Peyer's patch (tissue), 4 donors: ENCODE measurements at regions not wholly inside any gene's neighbourhood (a gene's known extent, or its start where the extent isn't known, plus 50 kb on each side); places are given as distances from the start of the nearest gene placed in this dataset.
"Not testable (repeated sequence)": the region's sequence is repeated elsewhere in the genome, so short reads cannot be mapped to it uniquely, and the experiment has no call there.

Experiments used
- DNase-seq, 3 donors: peaks; one replicate each; pipeline ENCODE4 v3.0.0-alpha.2; 2017 to 2019
- H3K27ac ChIP-seq, 4 donors: fragments of 200-600 bp; sonication (generic); one replicate each; pipeline ENCODE4 v1.5.1; 2016 to 2019
- H3K27me3 ChIP-seq, 2 donors: fragments of 200-600 bp; sonication (generic); one replicate each; pipeline ENCODE4 v1.5.1; 2019
- H3K36me3 ChIP-seq, 3 donors: fragments of 200-600 bp; sonication (generic); one replicate each; pipeline ENCODE4 v1.5.1; 2016 to 2019
- H3K4me1 ChIP-seq, 4 donors: fragments of 200-600 bp; sonication (generic); one replicate each; pipeline ENCODE4 v1.5.1; 2016 to 2019
- H3K4me3 ChIP-seq, 4 donors: fragments of 200-600 bp; sonication (generic); 1 replicate in 3 of 4; 2 replicates in 1 of 4; pipeline ENCODE4 v1.5.1; 2016 to 2019; ENCODE audit warnings: mild to moderate bottlenecking in 1 of 4
- H3K9me3 ChIP-seq, 4 donors: fragments of 200-600 bp; sonication (generic); one replicate each; pipeline ENCODE4 v1.5.1; 2016 to 2019; ENCODE audit warnings: mild to moderate bottlenecking in 1 of 4
- POLR2A ChIP-seq, 2 donors: fragments of 450-650 bp; IDR thresholded peaks; one replicate each; pipeline ENCODE4 v1.5.1; 2017; ENCODE audit warnings: antibody characterized with exemption in 2 of 2, mild to moderate bottlenecking in 2 of 2, moderate library complexity in 2 of 2
- TF ChIP-seq, protein P1 (sequence below), 6 experiments: fragments of 450-650 bp in 4 of 6; fragments of 200-600 bp in 2 of 6; sonication (generic) in 1 of 6; IDR thresholded peaks; one replicate each; pipeline ENCODE4 v1.5.1; 2017 to 2019; ENCODE audit warnings: antibody characterized with exemption in 6 of 6, mild to moderate bottlenecking in 3 of 6, moderate library complexity in 1 of 6

DNA sequence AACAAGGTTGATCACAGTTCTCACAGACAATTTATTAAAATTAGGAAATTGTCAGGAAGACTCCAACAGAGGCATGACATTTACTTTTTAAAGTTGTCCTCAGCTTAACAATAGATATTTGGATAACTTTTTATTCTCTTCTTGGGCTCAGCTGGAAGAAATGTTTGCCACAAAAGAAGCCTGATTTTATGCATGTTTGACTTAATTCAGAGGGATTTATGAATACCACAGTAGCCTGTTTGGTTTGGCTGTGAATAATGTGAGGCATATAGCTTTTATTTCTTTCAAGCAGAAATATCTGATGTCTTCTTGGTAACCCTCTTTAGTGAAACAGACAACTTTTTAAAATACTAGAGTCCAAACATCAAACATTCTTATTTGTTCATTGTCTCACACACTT, 1464.5 kb upstream of the SLC10A2 start:
- Histone ChIP-seq H3K4me1 (no peaks in the 10 kb centered on the region), H3K36me3 (no peaks in the 10 kb centered on the region), H3K27me3 (no peaks in the 10 kb centered on the region), H3K4me3 (no peak overlapping the region), H3K9me3 (no peaks in the 10 kb centered on the region), H3K27ac (no peak overlapping the region)
- no peak for DNase-seq
- TF ChIP-seq POLR2A (IDR thresholded peaks at IDR 0.05) = no peak
- TF ChIP-seq, protein P1, sequence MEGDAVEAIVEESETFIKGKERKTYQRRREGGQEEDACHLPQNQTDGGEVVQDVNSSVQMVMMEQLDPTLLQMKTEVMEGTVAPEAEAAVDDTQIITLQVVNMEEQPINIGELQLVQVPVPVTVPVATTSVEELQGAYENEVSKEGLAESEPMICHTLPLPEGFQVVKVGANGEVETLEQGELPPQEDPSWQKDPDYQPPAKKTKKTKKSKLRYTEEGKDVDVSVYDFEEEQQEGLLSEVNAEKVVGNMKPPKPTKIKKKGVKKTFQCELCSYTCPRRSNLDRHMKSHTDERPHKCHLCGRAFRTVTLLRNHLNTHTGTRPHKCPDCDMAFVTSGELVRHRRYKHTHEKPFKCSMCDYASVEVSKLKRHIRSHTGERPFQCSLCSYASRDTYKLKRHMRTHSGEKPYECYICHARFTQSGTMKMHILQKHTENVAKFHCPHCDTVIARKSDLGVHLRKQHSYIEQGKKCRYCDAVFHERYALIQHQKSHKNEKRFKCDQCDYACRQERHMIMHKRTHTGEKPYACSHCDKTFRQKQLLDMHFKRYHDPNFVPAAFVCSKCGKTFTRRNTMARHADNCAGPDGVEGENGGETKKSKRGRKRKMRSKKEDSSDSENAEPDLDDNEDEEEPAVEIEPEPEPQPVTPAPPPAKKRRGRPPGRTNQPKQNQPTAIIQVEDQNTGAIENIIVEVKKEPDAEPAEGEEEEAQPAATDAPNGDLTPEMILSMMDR (IDR thresholded peaks at IDR 0.05) = no peak

DNA sequence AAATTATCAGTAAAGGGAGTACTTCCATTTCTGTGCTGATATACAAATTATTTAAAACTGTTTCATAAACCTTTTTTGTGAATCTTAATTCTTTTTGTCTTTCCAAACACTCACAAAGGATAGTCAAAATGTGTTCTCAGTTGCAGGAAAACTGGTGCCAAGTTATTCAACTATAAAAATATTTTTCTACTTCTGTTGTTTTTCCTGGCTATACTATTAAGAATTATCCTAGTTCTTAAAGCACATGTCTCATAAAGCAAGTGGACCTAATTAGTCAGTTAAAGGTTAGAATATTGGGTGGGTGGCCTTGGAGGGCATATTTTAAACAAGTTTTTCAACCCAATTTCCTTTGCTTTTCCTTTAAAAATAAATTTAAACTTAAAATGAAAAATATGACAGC, 1460.3 kb upstream of the SLC10A2 start:
- Histone ChIP-seq H3K4me3 (no peak overlapping the region), H3K27ac (no peak overlapping the region), H3K36me3 (no peaks in the 10 kb centered on the region), H3K27me3 (no peaks in the 10 kb centered on the region), H3K9me3 (no peaks in the 10 kb centered on the region), H3K4me1 (no peaks in the 10 kb centered on the region)
- TF ChIP-seq, protein P1 (IDR thresholded peaks at IDR 0.05) = no peak
- no peak for DNase-seq

DNA sequence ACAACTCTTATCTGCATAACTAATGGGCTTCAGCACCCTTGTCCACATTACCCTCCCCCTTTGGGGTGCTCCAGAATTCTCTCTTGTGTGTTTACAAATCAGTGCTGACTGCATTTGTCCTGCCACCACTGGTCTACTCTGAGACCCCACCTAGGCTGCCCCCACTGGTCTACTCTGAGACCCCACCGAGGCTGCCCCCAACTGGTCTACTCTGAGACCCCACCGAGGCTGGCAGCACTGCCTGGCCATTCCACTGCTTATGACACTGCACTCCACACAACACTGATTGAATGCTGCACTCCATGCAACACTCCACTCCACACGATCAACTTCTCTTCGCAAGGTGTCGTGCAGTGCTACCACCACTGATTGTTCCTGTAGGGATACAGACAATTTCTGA, 1459.2 kb upstream of the SLC10A2 start:
- TF ChIP-seq, protein P1 (IDR thresholded peaks at IDR 0.05) = no peak
- TF ChIP-seq POLR2A (IDR thresholded peaks at IDR 0.05) = no peak
- no peak overlapping the region for H3K27ac ChIP-seq
- no peaks in the 10 kb centered on the region for H3K36me3 ChIP-seq
- no peak for DNase-seq
- H3K27me3 ChIP-seq = no peaks in the 10 kb centered on the region
- H3K4me1 ChIP-seq = no peaks in the 10 kb centered on the region
- H3K4me3 ChIP-seq = no peak overlapping the region
- no peaks in the 10 kb centered on the region for H3K9me3 ChIP-seq

DNA sequence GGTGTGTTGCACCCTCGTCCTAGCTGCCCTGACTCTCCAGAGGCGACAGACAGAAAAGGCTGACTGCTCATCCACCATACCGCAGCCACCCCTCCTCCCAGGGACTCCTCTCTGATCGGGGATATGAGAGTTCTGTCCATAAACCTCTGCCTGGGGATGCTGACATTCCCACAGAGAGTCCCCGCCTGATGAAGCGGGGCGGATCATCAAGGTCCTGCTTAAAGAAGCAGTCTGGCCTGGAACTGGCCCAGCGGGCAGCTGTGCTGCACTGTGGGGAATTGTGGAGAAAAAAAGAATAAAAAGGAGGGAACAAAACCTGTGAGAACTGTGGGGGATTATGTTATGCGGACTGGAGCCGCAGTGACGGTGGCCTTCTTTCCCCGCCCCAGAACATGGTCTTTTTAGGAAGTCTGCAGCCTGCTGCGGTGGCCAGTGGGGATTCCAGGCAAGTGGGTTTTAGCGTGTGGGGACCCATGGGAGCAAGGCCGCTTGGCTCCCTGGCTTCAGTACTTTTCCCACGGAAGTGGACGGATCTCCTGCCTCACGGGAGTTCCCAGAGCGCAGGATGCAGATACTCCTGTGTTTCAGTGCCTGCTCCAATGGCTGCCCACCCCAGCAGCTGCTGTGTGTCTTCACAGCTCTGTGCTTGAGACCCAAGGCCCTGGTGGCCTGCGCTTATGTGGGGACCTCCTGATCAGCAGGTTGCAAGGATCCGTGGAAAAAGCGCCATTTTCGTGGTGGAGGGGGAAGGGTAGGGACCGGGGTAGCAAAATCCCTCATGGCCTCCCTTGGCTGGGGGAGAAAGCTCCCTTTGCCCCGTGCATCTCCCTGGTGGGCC, 1456.2 kb upstream of the SLC10A2 start:
- no peaks in the 10 kb centered on the region for H3K4me1 ChIP-seq
- H3K36me3 ChIP-seq = no peaks in the 10 kb centered on the region
- H3K4me3 ChIP-seq = no peak overlapping the region
- DNase-seq = no peak
- no peaks in the 10 kb centered on the region for H3K9me3 ChIP-seq
- H3K27me3 ChIP-seq = no peaks in the 10 kb centered on the region
- TF ChIP-seq, protein P1 (IDR thresholded peaks at IDR 0.05) = no peak
- no peak for TF ChIP-seq POLR2A (IDR thresholded peaks at IDR 0.05)
- no peak overlapping the region for H3K27ac ChIP-seq

DNA sequence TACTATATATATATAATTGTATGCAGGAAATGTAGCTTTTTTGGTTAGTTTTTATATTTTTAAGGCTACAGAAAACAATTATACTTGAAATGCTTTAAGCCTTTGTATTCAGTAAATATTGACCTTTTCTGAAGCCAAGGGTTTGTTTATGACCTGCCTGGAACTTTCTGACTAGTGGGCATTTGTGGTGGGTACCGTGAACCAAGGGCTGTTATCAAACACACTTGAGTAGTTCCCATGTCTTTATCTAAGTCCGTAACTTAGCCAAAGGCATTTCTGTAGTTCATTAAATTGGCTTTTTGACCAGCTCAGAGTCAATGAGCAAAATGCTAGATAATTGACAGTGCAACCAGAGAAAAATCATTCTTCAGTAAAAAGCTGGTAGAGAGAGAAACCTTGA, 1444.2 kb upstream of the SLC10A2 start:
- Histone ChIP-seq H3K36me3 (no peaks in the 10 kb centered on the region), H3K27me3 (no peaks in the 10 kb centered on the region), H3K4me1 (no peaks in the 10 kb centered on the region), H3K27ac (no peak overlapping the region), H3K4me3 (no peak overlapping the region), H3K9me3 (no peaks in the 10 kb centered on the region)
- TF ChIP-seq POLR2A (IDR thresholded peaks at IDR 0.05) = no peak
- TF ChIP-seq, protein P1 (IDR thresholded peaks at IDR 0.05) = no peak
- DNase-seq = no peak

DNA sequence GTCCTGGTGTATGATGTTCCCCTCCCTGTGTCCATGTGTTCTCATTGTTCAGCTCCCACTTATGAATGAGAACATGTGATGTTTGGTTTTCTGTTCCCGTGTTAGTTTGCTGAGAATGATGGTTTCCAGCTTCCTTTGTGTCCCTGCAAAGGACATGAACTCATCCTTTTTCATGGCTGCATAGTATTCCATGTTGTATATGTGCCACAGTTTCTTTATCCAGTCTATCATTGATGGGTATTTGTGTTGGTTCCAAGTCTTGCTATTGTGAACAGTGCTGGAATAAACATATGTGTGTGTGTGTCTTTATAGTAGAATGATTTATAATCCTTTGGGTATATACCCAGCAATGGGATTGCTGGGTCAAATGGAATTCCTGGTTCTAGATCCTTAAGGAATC, 1427.3 kb upstream of the SLC10A2 start:
- H3K27ac ChIP-seq, H3K4me1 ChIP-seq, H3K36me3 ChIP-seq, H3K9me3 ChIP-seq, H3K4me3 ChIP-seq, DNase-seq, H3K27me3 ChIP-seq: not testable (repeated sequence)
